ENCODE measurements at regions not wholly inside any gene's neighbourhood (a gene's known extent, or its start where the extent isn't known, plus 50 kb on each side); places are given as distances from the start of the nearest gene placed in this dataset.

DNA sequence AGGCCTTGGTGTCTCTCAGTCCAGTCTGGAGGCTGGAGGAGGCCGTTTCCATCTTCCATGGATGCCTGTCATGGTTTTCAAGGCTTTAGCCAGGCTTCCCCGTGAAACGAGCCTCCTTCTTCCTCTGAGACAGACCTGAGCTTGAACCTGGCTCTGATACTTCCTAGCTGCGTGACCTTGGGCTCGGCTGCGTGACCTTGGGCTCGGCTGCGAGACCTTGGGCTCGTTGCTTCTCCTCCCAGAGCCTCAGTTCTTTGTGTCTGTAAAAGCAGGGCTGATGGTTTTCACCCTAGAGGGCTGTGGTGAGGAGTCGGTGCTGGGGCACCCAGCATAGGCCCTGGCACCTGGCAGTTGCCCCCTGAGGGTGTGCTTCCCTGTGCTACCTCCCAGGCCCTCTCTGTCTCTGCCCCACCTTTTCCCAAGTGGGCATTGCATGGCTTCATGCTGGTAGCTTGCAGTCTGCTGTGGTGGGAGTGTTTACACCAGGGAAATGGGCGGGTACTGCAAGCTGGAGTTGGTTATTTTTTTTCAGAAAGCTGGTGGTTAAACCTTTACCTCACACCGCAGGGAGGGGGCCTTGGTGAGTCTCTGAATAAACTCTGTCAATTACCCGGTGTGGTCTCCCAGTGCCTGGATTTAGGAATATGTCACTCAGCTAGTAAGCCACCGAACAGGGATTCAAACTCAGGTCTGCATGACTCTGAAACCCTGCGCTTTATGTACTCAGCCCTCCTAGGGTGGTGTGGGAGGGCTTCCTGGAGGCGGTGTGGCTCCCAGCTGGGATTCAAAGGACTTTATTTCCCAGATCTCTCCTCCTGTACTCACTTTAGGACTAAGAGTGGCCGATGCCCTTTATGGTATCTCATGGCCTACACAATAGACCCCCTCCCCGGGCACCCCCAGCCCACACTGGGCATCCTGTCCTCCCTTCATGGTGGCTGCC lies 129.0 kb upstream of the CIBAR2 start (continued):
- no peak for TF ChIP-seq CTCF (IDR thresholded peaks at IDR 0.05)

GRCh38 chr16:85242140-85242539 lies 129.9 kb upstream of the CIBAR2 start:
- intact Hi-C loops (cut with micrococcal nuclease; ENCODE audit: unreplicated experiment) (no loop called here), in situ Hi-C loops (cut with HindIII; ENCODE audit: low pct_unique_long_range_greater_than_20kb, low sequenced_read_pairs) (no loop called here)
- no peak for ATAC-seq
- Histone ChIP-seq H3K4me1 (ENCODE audit: control insufficient read depth, insufficient read depth, low read length) (peaks cover 29% of the 10 kb centered on the region), H3K27ac (ENCODE audit: low read length) (no peak overlapping the region), H3K4me3 (ENCODE audit: low read depth in 2 of 2, low read length in 2 of 2) (no peak overlapping the region), H3K36me3 (ENCODE audit: control insufficient read depth, insufficient read depth, low read length) (no peaks in the 10 kb centered on the region), H3K27me3 (ENCODE audit: control insufficient read depth, insufficient read depth, low read length) (no peaks in the 10 kb centered on the region), H3K9me3 (ENCODE audit: control insufficient read depth, insufficient read depth, low read depth, low read length) (no peaks in the 10 kb centered on the region)
- BruUV-seq (replicated peaks) = no TSS peak
- DNase-seq (ENCODE audit: low read depth, low spot score) = no peak
- ChIA-PET POLR2A (no interaction called here), CTCF (no interaction called here)
- TF ChIP-seq CTCF (IDR thresholded peaks at IDR 0.05) (no peak), TCF7L2 (IDR thresholded peaks at IDR 0.05; ENCODE audit: low read depth, low read length) (no peak), SIN3A (IDR thresholded peaks at IDR 0.05; ENCODE audit: borderline replicate concordance, insufficient read depth, low read depth, low read length) (no peak), POLR2AphosphoS5 (IDR thresholded peaks at IDR 0.05; ENCODE audit: low read depth, low read length) (no peak)
- TF ChIP-seq, protein P1, sequence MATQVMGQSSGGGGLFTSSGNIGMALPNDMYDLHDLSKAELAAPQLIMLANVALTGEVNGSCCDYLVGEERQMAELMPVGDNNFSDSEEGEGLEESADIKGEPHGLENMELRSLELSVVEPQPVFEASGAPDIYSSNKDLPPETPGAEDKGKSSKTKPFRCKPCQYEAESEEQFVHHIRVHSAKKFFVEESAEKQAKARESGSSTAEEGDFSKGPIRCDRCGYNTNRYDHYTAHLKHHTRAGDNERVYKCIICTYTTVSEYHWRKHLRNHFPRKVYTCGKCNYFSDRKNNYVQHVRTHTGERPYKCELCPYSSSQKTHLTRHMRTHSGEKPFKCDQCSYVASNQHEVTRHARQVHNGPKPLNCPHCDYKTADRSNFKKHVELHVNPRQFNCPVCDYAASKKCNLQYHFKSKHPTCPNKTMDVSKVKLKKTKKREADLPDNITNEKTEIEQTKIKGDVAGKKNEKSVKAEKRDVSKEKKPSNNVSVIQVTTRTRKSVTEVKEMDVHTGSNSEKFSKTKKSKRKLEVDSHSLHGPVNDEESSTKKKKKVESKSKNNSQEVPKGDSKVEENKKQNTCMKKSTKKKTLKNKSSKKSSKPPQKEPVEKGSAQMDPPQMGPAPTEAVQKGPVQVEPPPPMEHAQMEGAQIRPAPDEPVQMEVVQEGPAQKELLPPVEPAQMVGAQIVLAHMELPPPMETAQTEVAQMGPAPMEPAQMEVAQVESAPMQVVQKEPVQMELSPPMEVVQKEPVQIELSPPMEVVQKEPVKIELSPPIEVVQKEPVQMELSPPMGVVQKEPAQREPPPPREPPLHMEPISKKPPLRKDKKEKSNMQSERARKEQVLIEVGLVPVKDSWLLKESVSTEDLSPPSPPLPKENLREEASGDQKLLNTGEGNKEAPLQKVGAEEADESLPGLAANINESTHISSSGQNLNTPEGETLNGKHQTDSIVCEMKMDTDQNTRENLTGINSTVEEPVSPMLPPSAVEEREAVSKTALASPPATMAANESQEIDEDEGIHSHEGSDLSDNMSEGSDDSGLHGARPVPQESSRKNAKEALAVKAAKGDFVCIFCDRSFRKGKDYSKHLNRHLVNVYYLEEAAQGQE (IDR thresholded peaks at IDR 0.05; ENCODE audit: insufficient read depth in 1 of 2, low read depth in 2 of 2, low read length in 1 of 2) = no peak

- no peak for TF ChIP-seq TCF7L2 (IDR thresholded peaks at IDR 0.05; ENCODE audit: low read depth, low read length)
- TF ChIP-seq CTCF (IDR thresholded peaks at IDR 0.05) = no peak
- no peak for TF ChIP-seq SIN3A (IDR thresholded peaks at IDR 0.05; ENCODE audit: borderline replicate concordance, insufficient read depth, low read depth, low read length)
- no peak for TF ChIP-seq POLR2AphosphoS5 (IDR thresholded peaks at IDR 0.05; ENCODE audit: low read depth, low read length)
- TF ChIP-seq, protein P1 (IDR thresholded peaks at IDR 0.05; ENCODE audit: insufficient read depth in 1 of 2, low read depth in 2 of 2, low read length in 1 of 2) = no peak
- in situ Hi-C loops (cut with HindIII; ENCODE audit: low pct_unique_long_range_greater_than_20kb, low sequenced_read_pairs) = no loop called here
- POLR2A ChIA-PET = no interaction called here
- H3K4me3 ChIP-seq (ENCODE audit: low read depth in 2 of 2, low read length in 2 of 2) = no peak overlapping the region
- ATAC-seq (no peak), DNase-seq (ENCODE audit: low read depth, low spot score) (no peak)
- H3K27ac ChIP-seq (ENCODE audit: low read length) = no peak overlapping the region
- CTCF ChIA-PET = interaction anchor here (0.6 to 1.0 kb wide), 2 partner anchors 8 to 10 kb away, joined by 3 to 4 read pairs; no protein-coding TSS in a partner anchor
- no peaks in the 10 kb centered on the region for H3K36me3 ChIP-seq (ENCODE audit: control insufficient read depth, insufficient read depth, low read length)
- peaks cover 25% of the 10 kb centered on the region for H3K4me1 ChIP-seq (ENCODE audit: control insufficient read depth, insufficient read depth, low read length)
- no peaks in the 10 kb centered on the region for H3K9me3 ChIP-seq (ENCODE audit: control insufficient read depth, insufficient read depth, low read depth, low read length)
- no TSS peak for BruUV-seq (replicated peaks)
- H3K27me3 ChIP-seq (ENCODE audit: control insufficient read depth, insufficient read depth, low read length) = no peaks in the 10 kb centered on the region
- intact Hi-C loops (cut with micrococcal nuclease; ENCODE audit: unreplicated experiment) = no loop called here
These were observed 131.0 kb upstream of the CIBAR2 start for GRCh38 chr16:85243308-85243707.
